NCI-H2227 (cell line): ENCODE measurements at regions not wholly inside any gene's neighbourhood (a gene's known extent, or its start where the extent isn't known, plus 50 kb on each side); places are given as distances from the start of the nearest gene placed in this dataset.

ENCODE experiments used
- DNase-seq: peaks from one replicate; lab custom pipeline; 2025; ENCODE audit not compliant: unreplicated experiment; lab: John Stamatoyannopoulos, UW

DNA sequence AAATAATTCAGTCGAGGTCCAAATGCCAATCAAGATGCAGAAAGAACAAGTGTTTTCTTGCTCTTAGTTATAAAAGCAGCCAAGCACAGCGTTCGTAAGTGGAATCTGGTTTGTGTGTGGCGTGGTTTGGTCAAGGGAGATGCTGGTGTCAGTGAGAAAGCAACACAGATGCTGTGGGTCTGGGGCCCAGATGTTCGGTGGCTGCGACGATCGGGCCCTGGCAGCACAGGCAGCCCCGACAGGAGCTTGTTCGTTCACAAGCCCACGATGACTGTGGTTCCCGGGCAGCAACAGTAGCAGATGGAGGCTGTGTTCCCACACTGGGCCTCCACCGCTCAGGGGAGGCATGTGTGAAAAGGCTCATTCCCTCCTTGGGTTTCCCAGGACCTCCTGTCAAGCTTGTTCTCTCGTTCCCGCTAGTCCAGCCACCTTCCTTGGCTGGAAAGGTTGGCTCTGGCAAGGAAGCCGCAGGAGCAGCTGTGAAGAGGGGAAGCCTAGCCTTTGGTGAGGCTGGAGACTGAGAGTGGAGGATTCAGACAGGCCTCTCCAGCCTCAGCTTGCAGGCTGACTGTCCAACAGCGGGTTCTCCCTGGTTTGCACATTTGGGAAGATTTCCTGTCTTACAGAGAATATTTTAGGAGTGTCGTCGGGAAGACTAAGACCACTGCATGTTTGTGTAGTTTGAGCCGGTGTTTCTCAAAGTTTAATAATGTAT, 304.7 kb downstream of the QKI start:
- no peak for DNase-seq

GRCh38 chr6:163718537-163718936, 304.0 kb downstream of the QKI start:
- DNase-seq, result no peak

DNA sequence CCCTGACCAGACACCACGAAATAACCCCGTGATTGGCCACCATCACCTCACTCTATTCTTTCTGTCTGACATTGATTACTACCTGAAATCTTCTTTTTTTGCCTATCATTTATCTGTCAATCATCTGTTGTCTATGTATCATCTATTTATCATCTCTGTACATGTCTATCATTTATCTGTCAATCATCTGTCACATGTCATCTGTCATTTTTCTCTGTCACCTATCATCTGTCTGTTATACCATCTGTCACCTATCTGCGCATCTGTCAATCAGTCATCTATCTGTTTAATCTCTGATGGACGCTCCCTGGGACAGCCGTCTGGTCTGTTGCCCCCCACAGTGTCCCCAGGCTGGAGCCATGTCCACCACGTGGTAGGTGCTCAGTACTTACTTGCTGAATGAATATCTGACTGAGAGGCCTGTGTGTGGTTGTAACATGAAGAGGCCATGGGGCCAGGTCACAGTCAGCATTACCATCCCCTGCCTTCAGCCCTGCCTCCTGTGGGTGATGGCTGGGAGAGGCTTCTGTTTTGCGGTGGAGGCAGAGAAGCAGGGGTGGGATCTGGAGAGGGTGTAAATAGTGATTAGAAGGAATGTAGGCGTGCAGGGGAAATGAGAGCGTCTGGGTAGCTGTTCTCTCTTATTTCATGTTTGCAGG, 302.7 kb downstream of the QKI start:
- DNase-seq, result no peak

DNA sequence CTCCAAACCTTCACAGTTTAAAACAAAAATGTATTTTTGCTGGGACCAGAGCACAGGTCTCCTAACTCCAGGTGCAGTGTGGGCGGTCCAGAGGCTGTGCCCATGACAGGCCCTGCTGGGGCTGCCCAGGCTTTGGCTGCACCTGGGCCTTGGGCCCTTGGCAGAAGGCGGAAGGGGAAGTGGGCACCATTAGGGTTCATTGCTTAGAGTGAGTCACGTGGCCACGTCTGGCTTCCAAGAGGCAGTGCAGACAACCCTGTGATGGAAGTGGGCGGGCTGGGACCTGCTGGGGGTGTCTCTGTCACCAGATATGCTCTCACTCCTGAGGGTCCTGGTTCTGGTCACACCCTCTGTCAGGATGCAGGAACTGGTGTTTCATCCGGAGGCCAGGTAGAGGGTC, 302.2 kb downstream of the QKI start:
- DNase-seq, result no peak

DNA sequence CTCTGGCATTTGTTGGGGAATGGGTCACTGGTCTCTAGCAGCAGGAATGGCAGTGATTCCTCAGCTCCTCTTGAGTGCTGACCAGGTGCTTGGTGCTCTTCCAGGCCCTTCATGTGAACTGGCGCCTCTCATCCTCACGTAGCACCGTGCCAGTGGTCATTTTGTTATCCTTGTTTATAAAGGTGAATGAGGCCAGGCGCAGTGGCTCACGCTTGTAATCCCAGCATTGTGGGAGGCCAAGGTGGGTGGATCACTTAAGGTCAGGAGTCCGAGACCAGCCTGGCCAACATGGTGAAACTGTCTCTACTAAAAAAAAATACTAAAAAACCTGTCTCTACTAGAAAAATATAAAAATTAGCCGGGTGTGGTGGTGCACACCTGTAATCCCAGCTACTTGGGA, 301.3 kb downstream of the QKI start:
- DNase-seq, result no peak

GRCh38 chr6:163714179-163714578, 299.7 kb downstream of the QKI start:
- DNase-seq, result no peak

GRCh38 chr6:163712981-163713380, 298.5 kb downstream of the QKI start:
- no peak for DNase-seq

GRCh38 chr6:163712566-163712961, 298.0 kb downstream of the QKI start:
- DNase-seq, result no peak

GRCh38 chr6:163711615-163712565, 297.4 kb downstream of the QKI start:
- DNase-seq, result no peak

- no peak for DNase-seq
These were observed 296.3 kb downstream of the QKI start for GRCh38 chr6:163710532-163711470.

DNA sequence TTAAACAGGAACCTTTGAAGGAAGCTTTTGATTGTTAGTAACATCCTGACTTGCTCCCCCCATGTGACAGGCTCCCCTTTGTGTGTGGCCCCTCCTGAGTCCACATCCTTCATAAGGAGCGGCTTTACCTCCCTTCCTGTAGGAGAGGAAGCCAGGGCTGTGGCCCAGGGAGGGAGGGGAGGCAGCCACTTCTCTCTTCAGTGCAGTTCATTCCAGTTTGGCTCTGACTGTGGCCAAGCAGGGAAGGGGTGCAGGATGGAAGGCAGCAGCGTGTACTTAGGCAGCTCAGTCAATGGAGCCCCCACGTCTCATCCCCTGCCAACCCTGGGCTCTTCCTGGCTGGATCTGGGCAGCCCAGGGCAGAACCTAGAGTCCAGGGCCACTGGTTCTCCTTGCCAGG, 295.2 kb downstream of the QKI start:
- DNase-seq, result no peak

- DNase-seq, result no peak
These were observed 294.7 kb downstream of the QKI start for GRCh38 chr6:163709255-163709654.

GRCh38 chr6:163708466-163708865, 293.9 kb downstream of the QKI start:
- DNase-seq, result no peak

DNA sequence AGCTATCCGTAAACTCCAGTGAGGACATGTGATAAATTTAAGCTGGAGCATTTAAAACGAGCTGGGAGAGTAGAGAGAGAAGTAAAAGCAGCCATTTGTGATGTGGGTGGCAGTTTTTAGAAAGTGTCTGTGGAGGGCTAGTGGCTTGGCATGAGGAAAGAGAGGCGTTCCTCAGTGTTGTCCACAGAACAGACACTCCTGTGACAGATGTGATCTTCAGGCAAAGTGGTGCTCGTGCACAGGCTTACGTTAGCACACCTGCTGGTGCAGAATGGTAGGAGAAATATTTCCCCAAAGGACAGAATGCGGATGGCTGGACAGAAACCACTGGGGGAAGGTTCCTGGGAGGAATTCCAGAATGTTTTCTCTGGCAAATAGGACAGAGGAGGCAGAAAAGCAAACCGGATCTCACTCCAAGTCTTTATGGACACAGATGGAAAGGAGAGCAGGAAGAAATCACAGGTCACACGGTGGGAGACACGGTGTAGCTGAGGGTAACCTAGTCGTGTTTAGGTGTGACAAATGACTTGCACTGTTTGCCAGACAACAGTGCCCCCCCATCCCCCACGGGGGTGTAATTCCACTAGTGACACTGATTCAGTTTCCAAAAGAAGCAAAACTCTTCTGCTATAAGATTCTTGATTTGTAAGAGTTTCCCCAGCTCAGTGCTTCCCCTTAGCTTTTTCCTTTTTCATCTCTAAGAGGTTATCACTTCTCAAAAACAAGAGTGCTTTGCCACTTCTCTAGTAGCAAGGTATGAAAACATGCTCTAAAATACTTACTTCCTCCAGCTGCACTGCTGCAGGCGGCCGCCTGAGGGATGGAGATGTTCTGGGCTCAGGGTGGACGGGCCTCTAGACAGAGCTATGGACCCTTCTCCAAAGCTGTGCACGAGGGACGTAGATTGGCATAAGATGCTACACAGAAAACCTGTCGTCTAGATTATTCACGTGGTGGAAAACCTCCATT, 293.2 kb downstream of the QKI start:
- no peak for DNase-seq

DNA sequence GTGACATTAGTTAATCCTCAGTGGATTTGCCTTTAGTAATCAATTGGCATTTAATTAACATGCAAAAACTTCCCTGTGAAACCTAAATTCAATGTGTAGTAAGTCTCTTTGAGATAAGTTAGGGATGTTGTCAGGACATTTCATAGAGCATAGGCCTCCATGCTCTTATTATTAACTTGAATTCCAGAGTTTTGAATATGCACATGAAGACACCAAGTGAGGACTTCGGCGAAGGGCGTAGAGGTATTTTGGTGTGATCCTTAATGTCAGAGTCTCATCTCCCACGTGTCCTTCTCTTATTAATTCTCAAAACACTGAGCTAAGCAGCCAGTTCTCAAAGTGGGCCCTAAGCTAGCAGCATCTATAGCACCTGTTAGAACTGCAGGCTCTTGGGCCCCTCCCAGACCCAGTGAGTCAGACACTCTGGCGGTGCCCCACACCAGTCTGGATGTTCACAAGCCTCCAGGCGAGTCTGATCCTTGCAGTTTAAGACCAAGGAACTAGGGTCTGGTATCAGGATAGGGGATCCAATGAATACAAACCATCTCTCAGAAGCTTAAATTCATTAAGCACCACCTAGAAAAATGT, 292.1 kb downstream of the QKI start:
- DNase-seq, result no peak

- no peak for DNase-seq
These were observed 291.4 kb downstream of the QKI start for GRCh38 chr6:163705923-163706322.

GRCh38 chr6:163702736-163703135, 288.2 kb downstream of the QKI start:
- DNase-seq, result no peak

DNA sequence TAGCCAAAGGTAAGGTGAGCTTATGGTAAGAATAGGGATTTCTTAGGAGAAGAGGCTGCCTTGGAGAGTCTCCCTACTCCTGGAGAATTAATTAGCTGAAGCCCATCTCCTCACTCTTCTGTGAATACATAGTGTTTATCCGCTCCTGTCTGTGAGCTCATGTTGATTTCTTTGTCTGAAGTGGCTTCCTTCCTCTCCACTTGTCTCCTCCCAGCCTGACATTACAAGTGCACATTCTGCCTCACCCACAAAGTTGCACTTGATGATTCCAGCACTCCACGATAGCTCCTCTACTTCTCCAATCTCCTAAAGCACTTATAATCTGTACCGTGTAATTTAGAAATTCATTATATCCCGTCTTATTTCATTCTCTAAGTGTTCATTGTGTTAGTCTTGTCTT, 287.2 kb downstream of the QKI start:
- DNase-seq, result no peak

DNA sequence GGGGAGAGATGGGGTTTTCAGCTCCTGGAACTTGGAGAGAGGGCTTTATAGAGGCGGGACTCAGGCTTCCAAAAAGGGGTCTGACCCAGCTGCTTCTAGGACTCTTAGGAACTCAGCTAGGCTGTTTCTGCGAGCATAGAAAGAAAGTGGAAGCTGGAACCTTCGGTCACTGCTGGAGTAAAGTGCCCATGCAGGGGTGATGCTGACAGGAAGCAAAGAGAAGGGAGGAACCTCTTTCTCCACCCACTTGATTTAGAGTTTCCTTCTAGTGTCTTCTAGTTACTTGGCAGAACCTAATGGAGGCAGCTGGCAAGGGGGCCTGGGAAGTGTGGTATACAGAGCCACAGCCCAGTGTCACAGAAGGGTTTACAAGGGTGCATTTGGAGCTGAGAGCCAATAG, 283.6 kb downstream of the QKI start:
- no peak for DNase-seq
